GM19239 (cell line): ENCODE measurements at regions not wholly inside any gene's neighbourhood (a gene's known extent, or its start where the extent isn't known, plus 50 kb on each side); places are given as distances from the start of the nearest gene placed in this dataset.

ENCODE experiments used
- DNase-seq: peaks from one replicate; pipeline ENCODE4 v3.0.0; 2011; ENCODE audit warnings: low spot score; ENCODE audit not compliant: insufficient read length
- FAIRE-seq: peaks from 2 replicates; lab custom pipeline; 2011; peaks lifted over from hg19 to GRCh38; lab: Jason Lieb, UNC

GRCh38 chr12:114963846-114964245 is 279.9 kb upstream of the TBX3 start:
- no peak for FAIRE-seq
- DNase-seq = no peak

GRCh38 chr12:114961491-114961890 is 277.5 kb upstream of the TBX3 start:
- no peak for FAIRE-seq
- no peak for DNase-seq

- no peak for DNase-seq
- FAIRE-seq = no peak
Observed at GRCh38 chr12:114958538-114958937, 274.6 kb upstream of the TBX3 start.

- no peak for FAIRE-seq
Observed at GRCh38 chr12:114957225-114957624, 273.2 kb upstream of the TBX3 start.

GRCh38 chr12:114955414-114956014 is 271.5 kb upstream of the TBX3 start:
- DNase-seq (no peak), FAIRE-seq (no peak)

More at GRCh38 chr12:114957225-114957624, 273.2 kb upstream of the TBX3 start:
- no peak for DNase-seq

- DNase-seq (no peak), FAIRE-seq (no peak)
Observed at GRCh38 chr12:114954511-114955055, 270.6 kb upstream of the TBX3 start.

GRCh38 chr12:114952573-114953271 is 268.7 kb upstream of the TBX3 start:
- DNase-seq (no peak), FAIRE-seq (no peak)

- no peak for FAIRE-seq
- DNase-seq = no peak
Observed at GRCh38 chr12:114949058-114949820, 265.3 kb upstream of the TBX3 start.

- DNase-seq (no peak), FAIRE-seq (no peak)
Observed at GRCh38 chr12:114945351-114945750, 261.4 kb upstream of the TBX3 start.

GRCh38 chr12:114944736-114945135 is 260.8 kb upstream of the TBX3 start:
- DNase-seq (no peak), FAIRE-seq (no peak)

GRCh38 chr12:114943601-114944000 is 259.6 kb upstream of the TBX3 start:
- FAIRE-seq (no peak), DNase-seq (no peak)

- DNase-seq (no peak), FAIRE-seq (no peak)
Observed at GRCh38 chr12:114938487-114939210, 254.7 kb upstream of the TBX3 start.

GRCh38 chr12:114936148-114937079 is 252.4 kb upstream of the TBX3 start:
- DNase-seq (no peak), FAIRE-seq (no peak)

- DNase-seq = no peak
- no peak for FAIRE-seq
Observed at GRCh38 chr12:114935658-114936057, 251.7 kb upstream of the TBX3 start.

GRCh38 chr12:114933428-114934160 is 249.6 kb upstream of the TBX3 start:
- DNase-seq (no peak), FAIRE-seq (no peak)

- FAIRE-seq (no peak), DNase-seq (no peak)
Observed at GRCh38 chr12:114932806-114933205, 248.8 kb upstream of the TBX3 start.

GRCh38 chr12:114931025-114931424 is 247.1 kb upstream of the TBX3 start:
- FAIRE-seq (no peak), DNase-seq (no peak)

- FAIRE-seq (no peak), DNase-seq (no peak)
Observed at GRCh38 chr12:114926341-114926740, 242.4 kb upstream of the TBX3 start.
